ENCODE measurements at regions not wholly inside any gene's neighbourhood (a gene's known extent, or its start where the extent isn't known, plus 50 kb on each side); places are given as distances from the start of the nearest gene placed in this dataset.

GRCh38 chr12:88707800-88708199, 127.5 kb upstream of the KITLG start:
- Histone ChIP-seq H3K27me3 (ENCODE audit: insufficient read depth, low read depth, low read length) (no peaks in the 10 kb centered on the region), H4K20me1 (ENCODE audit: insufficient read depth) (no peaks in the 10 kb centered on the region), H3K4me3 (ENCODE audit: low read length) (no peak overlapping the region), H3K79me2 (replicated peaks; ENCODE audit: insufficient read depth, low read length) (no peaks in the 10 kb centered on the region), H3K9ac (ENCODE audit: low read length) (no peak overlapping the region), H2AFZ (ENCODE audit: low read depth, low read length) (no peak overlapping the region), H3F3A (ENCODE audit: insufficient read depth, low read length, poor library complexity, severe bottlenecking) (no peaks in the 10 kb centered on the region), H3K36me3 (ENCODE audit: insufficient read depth, low read length) (no peaks in the 10 kb centered on the region), H3K4me2 (ENCODE audit: low read length) (no peak overlapping the region), H3K9me3 (ENCODE audit: low read length) (no peaks in the 10 kb centered on the region), H3K27ac (ENCODE audit: low read length) (no peak overlapping the region), H3K9me2 (ENCODE audit: insufficient read depth, low read length) (no peaks in the 10 kb centered on the region)
- TF ChIP-seq SMC3 (conservative IDR thresholded peaks at IDR 0.05; ENCODE audit: poor library complexity) (no peak), RAD21 (conservative IDR thresholded peaks at IDR 0.05) (no peak), EP300 (conservative IDR thresholded peaks at IDR 0.05; ENCODE audit: poor library complexity, severe bottlenecking) (no peak), POLR2AphosphoS5 (IDR thresholded peaks at IDR 0.05) (no peak), TAF1 (IDR thresholded peaks at IDR 0.05; ENCODE audit: low read depth) (no peak), EZH2 (IDR thresholded peaks at IDR 0.05; ENCODE audit: borderline replicate concordance, insufficient read depth, low read length, poor library complexity, severe bottlenecking) (no peak), MXI1 (conservative IDR thresholded peaks at IDR 0.05; ENCODE audit: poor library complexity, severe bottlenecking) (no peak)
- TF ChIP-seq, protein P1, sequence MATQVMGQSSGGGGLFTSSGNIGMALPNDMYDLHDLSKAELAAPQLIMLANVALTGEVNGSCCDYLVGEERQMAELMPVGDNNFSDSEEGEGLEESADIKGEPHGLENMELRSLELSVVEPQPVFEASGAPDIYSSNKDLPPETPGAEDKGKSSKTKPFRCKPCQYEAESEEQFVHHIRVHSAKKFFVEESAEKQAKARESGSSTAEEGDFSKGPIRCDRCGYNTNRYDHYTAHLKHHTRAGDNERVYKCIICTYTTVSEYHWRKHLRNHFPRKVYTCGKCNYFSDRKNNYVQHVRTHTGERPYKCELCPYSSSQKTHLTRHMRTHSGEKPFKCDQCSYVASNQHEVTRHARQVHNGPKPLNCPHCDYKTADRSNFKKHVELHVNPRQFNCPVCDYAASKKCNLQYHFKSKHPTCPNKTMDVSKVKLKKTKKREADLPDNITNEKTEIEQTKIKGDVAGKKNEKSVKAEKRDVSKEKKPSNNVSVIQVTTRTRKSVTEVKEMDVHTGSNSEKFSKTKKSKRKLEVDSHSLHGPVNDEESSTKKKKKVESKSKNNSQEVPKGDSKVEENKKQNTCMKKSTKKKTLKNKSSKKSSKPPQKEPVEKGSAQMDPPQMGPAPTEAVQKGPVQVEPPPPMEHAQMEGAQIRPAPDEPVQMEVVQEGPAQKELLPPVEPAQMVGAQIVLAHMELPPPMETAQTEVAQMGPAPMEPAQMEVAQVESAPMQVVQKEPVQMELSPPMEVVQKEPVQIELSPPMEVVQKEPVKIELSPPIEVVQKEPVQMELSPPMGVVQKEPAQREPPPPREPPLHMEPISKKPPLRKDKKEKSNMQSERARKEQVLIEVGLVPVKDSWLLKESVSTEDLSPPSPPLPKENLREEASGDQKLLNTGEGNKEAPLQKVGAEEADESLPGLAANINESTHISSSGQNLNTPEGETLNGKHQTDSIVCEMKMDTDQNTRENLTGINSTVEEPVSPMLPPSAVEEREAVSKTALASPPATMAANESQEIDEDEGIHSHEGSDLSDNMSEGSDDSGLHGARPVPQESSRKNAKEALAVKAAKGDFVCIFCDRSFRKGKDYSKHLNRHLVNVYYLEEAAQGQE (IDR thresholded peaks at IDR 0.05; ENCODE audit: borderline replicate concordance) = no peak
- TF ChIP-seq, protein P2, sequence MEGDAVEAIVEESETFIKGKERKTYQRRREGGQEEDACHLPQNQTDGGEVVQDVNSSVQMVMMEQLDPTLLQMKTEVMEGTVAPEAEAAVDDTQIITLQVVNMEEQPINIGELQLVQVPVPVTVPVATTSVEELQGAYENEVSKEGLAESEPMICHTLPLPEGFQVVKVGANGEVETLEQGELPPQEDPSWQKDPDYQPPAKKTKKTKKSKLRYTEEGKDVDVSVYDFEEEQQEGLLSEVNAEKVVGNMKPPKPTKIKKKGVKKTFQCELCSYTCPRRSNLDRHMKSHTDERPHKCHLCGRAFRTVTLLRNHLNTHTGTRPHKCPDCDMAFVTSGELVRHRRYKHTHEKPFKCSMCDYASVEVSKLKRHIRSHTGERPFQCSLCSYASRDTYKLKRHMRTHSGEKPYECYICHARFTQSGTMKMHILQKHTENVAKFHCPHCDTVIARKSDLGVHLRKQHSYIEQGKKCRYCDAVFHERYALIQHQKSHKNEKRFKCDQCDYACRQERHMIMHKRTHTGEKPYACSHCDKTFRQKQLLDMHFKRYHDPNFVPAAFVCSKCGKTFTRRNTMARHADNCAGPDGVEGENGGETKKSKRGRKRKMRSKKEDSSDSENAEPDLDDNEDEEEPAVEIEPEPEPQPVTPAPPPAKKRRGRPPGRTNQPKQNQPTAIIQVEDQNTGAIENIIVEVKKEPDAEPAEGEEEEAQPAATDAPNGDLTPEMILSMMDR (IDR thresholded peaks at IDR 0.05; ENCODE audit: poor library complexity, severe bottlenecking) = no peak

DNA sequence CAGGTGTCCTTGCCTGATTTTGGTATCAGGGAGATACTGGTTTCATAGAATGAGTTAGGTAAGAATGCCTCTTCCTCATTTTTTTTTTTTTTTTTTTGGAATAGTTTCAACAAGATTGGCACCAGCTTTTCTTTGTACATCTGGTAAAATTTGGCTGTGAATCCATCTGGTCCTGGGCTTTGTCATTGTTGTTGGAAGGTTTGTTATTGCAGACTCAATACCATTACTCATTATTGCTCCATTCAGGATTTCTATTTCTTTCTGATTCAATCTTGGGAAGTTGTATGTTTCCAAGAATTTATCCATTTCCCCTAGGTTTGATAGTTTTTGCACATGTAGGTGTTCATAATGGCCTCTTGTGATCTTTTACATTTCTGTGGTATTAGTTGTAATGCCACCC, 126.0 kb upstream of the KITLG start:
- H3K79me2 ChIP-seq (replicated peaks; ENCODE audit: insufficient read depth, low read length) = no peaks in the 10 kb centered on the region
- no peak overlapping the region for H2AFZ ChIP-seq (ENCODE audit: low read depth, low read length)
- no peak overlapping the region for H3K4me2 ChIP-seq (ENCODE audit: low read length)
- no peaks in the 10 kb centered on the region for H3K36me3 ChIP-seq (ENCODE audit: insufficient read depth, low read length)
- no peak overlapping the region for H3K27ac ChIP-seq (ENCODE audit: low read length)
- no peaks in the 10 kb centered on the region for H3K27me3 ChIP-seq (ENCODE audit: insufficient read depth, low read depth, low read length)
- no peaks in the 10 kb centered on the region for H4K20me1 ChIP-seq (ENCODE audit: insufficient read depth)
- H3F3A ChIP-seq (ENCODE audit: insufficient read depth, low read length, poor library complexity, severe bottlenecking) = no peaks in the 10 kb centered on the region
- H3K4me3 ChIP-seq (ENCODE audit: low read length) = no peak overlapping the region
- no peak overlapping the region for H3K9ac ChIP-seq (ENCODE audit: low read length)
- no peaks in the 10 kb centered on the region for H3K9me3 ChIP-seq (ENCODE audit: low read length)
- TF ChIP-seq, protein P1 (IDR thresholded peaks at IDR 0.05; ENCODE audit: borderline replicate concordance) = no peak
- TF ChIP-seq RAD21 (conservative IDR thresholded peaks at IDR 0.05) = no peak
- TF ChIP-seq, protein P2 (IDR thresholded peaks at IDR 0.05; ENCODE audit: poor library complexity, severe bottlenecking) = no peak
- no peak for TF ChIP-seq MXI1 (conservative IDR thresholded peaks at IDR 0.05; ENCODE audit: poor library complexity, severe bottlenecking)
- TF ChIP-seq EP300 (conservative IDR thresholded peaks at IDR 0.05; ENCODE audit: poor library complexity, severe bottlenecking) = no peak
- no peak for TF ChIP-seq SMC3 (conservative IDR thresholded peaks at IDR 0.05; ENCODE audit: poor library complexity)
- no peak for TF ChIP-seq EZH2 (IDR thresholded peaks at IDR 0.05; ENCODE audit: borderline replicate concordance, insufficient read depth, low read length, poor library complexity, severe bottlenecking)
- TF ChIP-seq POLR2AphosphoS5 (IDR thresholded peaks at IDR 0.05) = no peak
- no peak for TF ChIP-seq TAF1 (IDR thresholded peaks at IDR 0.05; ENCODE audit: low read depth)
- H3K9me2 ChIP-seq (ENCODE audit: insufficient read depth, low read length) = no peaks in the 10 kb centered on the region
